ENCODE measurements at regions not wholly inside any gene's neighbourhood (a gene's known extent, or its start where the extent isn't known, plus 50 kb on each side); places are given as distances from the start of the nearest gene placed in this dataset.

DNA sequence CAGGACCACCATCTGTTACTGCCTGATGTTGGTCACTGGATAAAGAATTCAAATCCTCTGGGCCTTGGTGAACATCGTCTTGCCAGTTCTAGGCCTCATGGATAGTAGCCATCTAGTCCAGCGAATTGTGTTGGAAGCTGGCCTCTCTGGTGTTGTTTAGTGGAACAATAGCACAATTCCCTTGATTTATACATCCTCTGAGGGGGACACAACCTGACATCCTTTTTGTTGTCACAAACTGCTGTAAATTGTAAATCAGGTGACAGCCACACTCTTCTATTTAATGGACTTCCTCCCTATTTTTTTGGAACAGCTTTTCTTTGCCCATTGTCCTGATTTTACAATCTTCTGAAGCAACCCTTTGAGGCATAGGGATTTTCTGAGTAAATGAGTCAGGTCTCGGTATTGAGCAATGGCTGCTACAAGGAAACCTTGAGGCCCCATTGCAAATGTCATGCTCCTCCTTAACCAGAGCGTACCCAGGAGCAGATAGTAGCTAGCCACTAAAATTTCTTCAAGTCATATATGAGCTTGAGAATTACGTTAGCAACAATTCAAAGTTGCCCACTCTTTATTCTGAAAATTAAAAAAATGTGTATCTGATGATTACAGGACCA lies 263.3 kb downstream of the COG6 start:
- TF ChIP-seq, protein P1, sequence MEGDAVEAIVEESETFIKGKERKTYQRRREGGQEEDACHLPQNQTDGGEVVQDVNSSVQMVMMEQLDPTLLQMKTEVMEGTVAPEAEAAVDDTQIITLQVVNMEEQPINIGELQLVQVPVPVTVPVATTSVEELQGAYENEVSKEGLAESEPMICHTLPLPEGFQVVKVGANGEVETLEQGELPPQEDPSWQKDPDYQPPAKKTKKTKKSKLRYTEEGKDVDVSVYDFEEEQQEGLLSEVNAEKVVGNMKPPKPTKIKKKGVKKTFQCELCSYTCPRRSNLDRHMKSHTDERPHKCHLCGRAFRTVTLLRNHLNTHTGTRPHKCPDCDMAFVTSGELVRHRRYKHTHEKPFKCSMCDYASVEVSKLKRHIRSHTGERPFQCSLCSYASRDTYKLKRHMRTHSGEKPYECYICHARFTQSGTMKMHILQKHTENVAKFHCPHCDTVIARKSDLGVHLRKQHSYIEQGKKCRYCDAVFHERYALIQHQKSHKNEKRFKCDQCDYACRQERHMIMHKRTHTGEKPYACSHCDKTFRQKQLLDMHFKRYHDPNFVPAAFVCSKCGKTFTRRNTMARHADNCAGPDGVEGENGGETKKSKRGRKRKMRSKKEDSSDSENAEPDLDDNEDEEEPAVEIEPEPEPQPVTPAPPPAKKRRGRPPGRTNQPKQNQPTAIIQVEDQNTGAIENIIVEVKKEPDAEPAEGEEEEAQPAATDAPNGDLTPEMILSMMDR (IDR thresholded peaks at IDR 0.05; ENCODE audit: insufficient read depth, missing control alignments): no peak
- no peak for FAIRE-seq
- DNase-seq (ENCODE audit: insufficient read length, low spot score): no peak

- TF ChIP-seq, protein P1 (IDR thresholded peaks at IDR 0.05; ENCODE audit: insufficient read depth, missing control alignments): no peak
- no peak for DNase-seq (ENCODE audit: insufficient read length, low spot score)
- FAIRE-seq: no peak
These were observed 265.2 kb downstream of the COG6 start for GRCh38 chr13:39920613-39921012.

DNA sequence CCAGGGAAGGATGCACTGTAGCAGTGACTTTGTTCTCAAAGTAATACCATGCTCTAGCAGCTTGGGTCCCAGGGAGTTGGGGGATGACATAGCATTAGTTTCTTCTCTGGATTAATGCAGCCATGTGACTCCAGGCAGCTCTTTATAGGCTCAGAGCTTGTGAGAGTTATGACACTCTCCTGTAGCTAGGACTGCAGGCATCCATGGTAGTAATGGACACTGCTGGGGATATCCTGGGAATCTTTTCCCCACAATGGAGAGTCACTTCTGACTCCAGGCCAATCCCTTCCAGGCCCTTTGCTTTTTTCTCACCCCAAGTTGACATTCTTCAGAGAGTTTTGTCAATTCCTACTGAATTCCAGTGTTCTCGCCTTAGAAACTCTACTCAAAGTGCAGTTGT lies 270.9 kb downstream of the COG6 start:
- FAIRE-seq: no peak
- no peak for DNase-seq (ENCODE audit: insufficient read length, low spot score)
- TF ChIP-seq, protein P1 (IDR thresholded peaks at IDR 0.05; ENCODE audit: insufficient read depth, missing control alignments): no peak

DNA sequence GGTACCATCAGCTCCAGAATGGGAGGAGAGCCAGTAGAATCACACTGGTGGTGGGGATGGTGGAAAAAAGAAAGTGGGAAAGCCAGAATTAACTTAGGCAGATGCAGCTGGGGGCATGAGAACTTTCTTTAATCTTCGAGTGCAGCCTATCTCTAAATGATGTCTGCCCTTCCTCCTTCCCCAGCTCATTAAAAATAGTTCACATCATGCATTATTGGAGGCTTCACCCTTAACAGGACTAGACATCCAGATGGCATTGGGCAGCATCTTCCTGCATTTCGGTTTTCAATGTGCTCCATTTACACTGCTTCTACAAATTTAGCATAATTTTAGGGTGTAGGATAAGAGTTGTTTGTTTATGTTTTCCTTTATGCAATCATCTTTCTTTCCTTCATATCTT lies 272.8 kb downstream of the COG6 start:
- DNase-seq (ENCODE audit: insufficient read length, low spot score): no peak
- FAIRE-seq: no peak
- TF ChIP-seq, protein P1 (IDR thresholded peaks at IDR 0.05; ENCODE audit: insufficient read depth, missing control alignments): no peak

GRCh38 chr13:39929583-39929982 lies 274.1 kb downstream of the COG6 start:
- DNase-seq (ENCODE audit: insufficient read length, low spot score) (no peak), FAIRE-seq (no peak)
- TF ChIP-seq, protein P1 (IDR thresholded peaks at IDR 0.05; ENCODE audit: insufficient read depth, missing control alignments): no peak

DNA sequence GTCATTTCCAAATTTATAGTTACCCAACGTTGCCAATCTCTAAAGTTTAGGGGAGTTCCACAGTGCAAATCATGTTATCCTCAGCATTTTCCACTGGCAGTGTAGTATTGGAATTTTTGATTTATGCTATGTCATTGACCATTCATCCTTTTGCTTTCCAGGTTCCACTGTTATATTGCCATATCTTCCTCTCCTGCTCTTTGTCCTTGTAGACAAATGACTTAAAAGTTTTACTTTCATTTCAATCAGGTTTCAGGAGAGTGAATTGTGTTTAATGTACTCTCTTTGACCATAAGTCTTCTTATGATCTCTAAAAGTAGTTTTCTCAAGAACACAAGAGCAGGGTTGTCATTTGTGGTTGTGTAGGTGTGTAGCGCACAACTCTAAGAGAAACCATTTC lies 274.6 kb downstream of the COG6 start:
- DNase-seq (ENCODE audit: insufficient read length, low spot score) (no peak), FAIRE-seq (no peak)
- TF ChIP-seq, protein P1 (IDR thresholded peaks at IDR 0.05; ENCODE audit: insufficient read depth, missing control alignments): no peak

- DNase-seq (ENCODE audit: insufficient read length, low spot score) (no peak), FAIRE-seq (no peak)
- TF ChIP-seq, protein P1 (IDR thresholded peaks at IDR 0.05; ENCODE audit: insufficient read depth, missing control alignments): no peak
These were observed 275.3 kb downstream of the COG6 start for GRCh38 chr13:39930544-39931444.

Data from D721Med (cell line).